ENCODE measurements at regions not wholly inside any gene's neighbourhood (a gene's known extent, or its start where the extent isn't known, plus 50 kb on each side); places are given as distances from the start of the nearest gene placed in this dataset.

- ATAC-seq = no peak
Measured at GRCh38 chr5:67467110-67467509, 270.5 kb upstream of the CD180 start.

GRCh38 chr5:67465537-67466207, 269.1 kb upstream of the CD180 start:
- ATAC-seq = no peak
- TF ChIP-seq ESRRG (CRISPR knock-in tag; IDR thresholded peaks at IDR 0.05) (no peak), ISL1 (CRISPR knock-in tag; IDR thresholded peaks at IDR 0.05) (no peak), ZFP30 (CRISPR knock-in tag; IDR thresholded peaks at IDR 0.05) (no peak), TSHZ2 (CRISPR knock-in tag; IDR thresholded peaks at IDR 0.05) (no peak), ZC3H10 (CRISPR knock-in tag; IDR thresholded peaks at IDR 0.05) (no peak), POU6F1 (CRISPR knock-in tag; IDR thresholded peaks at IDR 0.05; ENCODE audit: borderline replicate concordance, low read depth) (no peak), OSR1 (CRISPR knock-in tag; IDR thresholded peaks at IDR 0.05) (no peak), ZNF565 (CRISPR knock-in tag; conservative IDR thresholded peaks at IDR 0.05; ENCODE audit: low read depth) (no peak), CSDC2 (CRISPR knock-in tag; IDR thresholded peaks at IDR 0.05) (no peak), BACH2 (CRISPR knock-in tag; IDR thresholded peaks at IDR 0.05; ENCODE audit: borderline replicate concordance) (no peak), ZFP3 (CRISPR knock-in tag; IDR thresholded peaks at IDR 0.05) (no peak), RARB (CRISPR knock-in tag; IDR thresholded peaks at IDR 0.05) (no peak)
- TF ChIP-seq, protein P1, sequence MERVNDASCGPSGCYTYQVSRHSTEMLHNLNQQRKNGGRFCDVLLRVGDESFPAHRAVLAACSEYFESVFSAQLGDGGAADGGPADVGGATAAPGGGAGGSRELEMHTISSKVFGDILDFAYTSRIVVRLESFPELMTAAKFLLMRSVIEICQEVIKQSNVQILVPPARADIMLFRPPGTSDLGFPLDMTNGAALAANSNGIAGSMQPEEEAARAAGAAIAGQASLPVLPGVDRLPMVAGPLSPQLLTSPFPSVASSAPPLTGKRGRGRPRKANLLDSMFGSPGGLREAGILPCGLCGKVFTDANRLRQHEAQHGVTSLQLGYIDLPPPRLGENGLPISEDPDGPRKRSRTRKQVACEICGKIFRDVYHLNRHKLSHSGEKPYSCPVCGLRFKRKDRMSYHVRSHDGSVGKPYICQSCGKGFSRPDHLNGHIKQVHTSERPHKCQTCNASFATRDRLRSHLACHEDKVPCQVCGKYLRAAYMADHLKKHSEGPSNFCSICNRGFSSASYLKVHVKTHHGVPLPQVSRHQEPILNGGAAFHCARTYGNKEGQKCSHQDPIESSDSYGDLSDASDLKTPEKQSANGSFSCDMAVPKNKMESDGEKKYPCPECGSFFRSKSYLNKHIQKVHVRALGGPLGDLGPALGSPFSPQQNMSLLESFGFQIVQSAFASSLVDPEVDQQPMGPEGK (CRISPR knock-in tag; IDR thresholded peaks at IDR 0.05; ENCODE audit: borderline replicate concordance) = no peak
- TF ChIP-seq, protein P2, sequence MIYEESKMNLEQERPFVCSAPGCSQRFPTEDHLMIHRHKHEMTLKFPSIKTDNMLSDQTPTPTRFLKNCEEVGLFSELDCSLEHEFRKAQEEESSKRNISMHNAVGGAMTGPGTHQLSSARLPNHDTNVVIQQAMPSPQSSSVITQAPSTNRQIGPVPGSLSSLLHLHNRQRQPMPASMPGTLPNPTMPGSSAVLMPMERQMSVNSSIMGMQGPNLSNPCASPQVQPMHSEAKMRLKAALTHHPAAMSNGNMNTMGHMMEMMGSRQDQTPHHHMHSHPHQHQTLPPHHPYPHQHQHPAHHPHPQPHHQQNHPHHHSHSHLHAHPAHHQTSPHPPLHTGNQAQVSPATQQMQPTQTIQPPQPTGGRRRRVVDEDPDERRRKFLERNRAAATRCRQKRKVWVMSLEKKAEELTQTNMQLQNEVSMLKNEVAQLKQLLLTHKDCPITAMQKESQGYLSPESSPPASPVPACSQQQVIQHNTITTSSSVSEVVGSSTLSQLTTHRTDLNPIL (CRISPR knock-in tag; IDR thresholded peaks at IDR 0.05; ENCODE audit: low read depth) = no peak
- TF ChIP-seq, protein P3, sequence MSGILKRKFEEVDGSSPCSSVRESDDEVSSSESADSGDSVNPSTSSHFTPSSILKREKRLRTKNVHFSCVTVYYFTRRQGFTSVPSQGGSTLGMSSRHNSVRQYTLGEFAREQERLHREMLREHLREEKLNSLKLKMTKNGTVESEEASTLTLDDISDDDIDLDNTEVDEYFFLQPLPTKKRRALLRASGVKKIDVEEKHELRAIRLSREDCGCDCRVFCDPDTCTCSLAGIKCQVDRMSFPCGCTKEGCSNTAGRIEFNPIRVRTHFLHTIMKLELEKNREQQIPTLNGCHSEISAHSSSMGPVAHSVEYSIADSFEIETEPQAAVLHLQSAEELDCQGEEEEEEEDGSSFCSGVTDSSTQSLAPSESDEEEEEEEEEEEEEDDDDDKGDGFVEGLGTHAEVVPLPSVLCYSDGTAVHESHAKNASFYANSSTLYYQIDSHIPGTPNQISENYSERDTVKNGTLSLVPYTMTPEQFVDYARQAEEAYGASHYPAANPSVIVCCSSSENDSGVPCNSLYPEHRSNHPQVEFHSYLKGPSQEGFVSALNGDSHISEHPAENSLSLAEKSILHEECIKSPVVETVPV (CRISPR knock-in tag; IDR thresholded peaks at IDR 0.05) = no peak

More at GRCh38 chr5:67467110-67467509, 270.5 kb upstream of the CD180 start:
- TF ChIP-seq ZFP3 (CRISPR knock-in tag; IDR thresholded peaks at IDR 0.05) (no peak), BACH2 (CRISPR knock-in tag; IDR thresholded peaks at IDR 0.05; ENCODE audit: borderline replicate concordance) (no peak), CSDC2 (CRISPR knock-in tag; IDR thresholded peaks at IDR 0.05) (no peak), OSR1 (CRISPR knock-in tag; IDR thresholded peaks at IDR 0.05) (no peak), TSHZ2 (CRISPR knock-in tag; IDR thresholded peaks at IDR 0.05) (no peak), ZNF565 (CRISPR knock-in tag; conservative IDR thresholded peaks at IDR 0.05; ENCODE audit: low read depth) (no peak)
- TF ChIP-seq, protein P3 (CRISPR knock-in tag; IDR thresholded peaks at IDR 0.05) = no peak

All from SK-N-SH treated with all-trans-retinoic acid at 6 μM for 48 hours (cell line).